ENCODE measurements at regions not wholly inside any gene's neighbourhood (a gene's known extent, or its start where the extent isn't known, plus 50 kb on each side); places are given as distances from the start of the nearest gene placed in this dataset.

DNA sequence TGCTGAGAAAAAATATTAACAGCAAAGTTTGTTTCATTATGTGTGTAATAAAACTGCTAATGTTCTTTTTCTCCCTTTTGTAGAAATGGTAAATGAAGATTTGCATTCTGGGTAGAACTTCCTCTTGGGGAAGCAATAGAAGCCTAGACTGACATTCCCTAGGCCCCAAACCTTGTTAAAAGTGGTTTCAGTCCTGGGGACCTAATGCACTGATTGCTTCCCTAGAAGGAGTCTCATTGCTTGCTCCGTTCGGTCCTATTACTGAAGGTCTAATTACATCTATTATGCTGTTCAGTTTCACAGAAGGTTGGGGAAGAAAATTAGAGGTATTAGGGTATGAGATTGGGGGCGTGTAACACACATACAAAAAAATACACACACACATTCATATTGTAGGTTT, 893.8 kb downstream of the TLE4 start:
- TF ChIP-seq POLR2A (IDR thresholded peaks at IDR 0.05; ENCODE audit: extremely low read depth, insufficient read length): no peak
- TF ChIP-seq, protein P1, sequence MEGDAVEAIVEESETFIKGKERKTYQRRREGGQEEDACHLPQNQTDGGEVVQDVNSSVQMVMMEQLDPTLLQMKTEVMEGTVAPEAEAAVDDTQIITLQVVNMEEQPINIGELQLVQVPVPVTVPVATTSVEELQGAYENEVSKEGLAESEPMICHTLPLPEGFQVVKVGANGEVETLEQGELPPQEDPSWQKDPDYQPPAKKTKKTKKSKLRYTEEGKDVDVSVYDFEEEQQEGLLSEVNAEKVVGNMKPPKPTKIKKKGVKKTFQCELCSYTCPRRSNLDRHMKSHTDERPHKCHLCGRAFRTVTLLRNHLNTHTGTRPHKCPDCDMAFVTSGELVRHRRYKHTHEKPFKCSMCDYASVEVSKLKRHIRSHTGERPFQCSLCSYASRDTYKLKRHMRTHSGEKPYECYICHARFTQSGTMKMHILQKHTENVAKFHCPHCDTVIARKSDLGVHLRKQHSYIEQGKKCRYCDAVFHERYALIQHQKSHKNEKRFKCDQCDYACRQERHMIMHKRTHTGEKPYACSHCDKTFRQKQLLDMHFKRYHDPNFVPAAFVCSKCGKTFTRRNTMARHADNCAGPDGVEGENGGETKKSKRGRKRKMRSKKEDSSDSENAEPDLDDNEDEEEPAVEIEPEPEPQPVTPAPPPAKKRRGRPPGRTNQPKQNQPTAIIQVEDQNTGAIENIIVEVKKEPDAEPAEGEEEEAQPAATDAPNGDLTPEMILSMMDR (IDR thresholded peaks at IDR 0.05; ENCODE audit: low read depth, low read length): no peak
